HG03575 (cell line): ENCODE measurements at regions not wholly inside any gene's neighbourhood (a gene's known extent, or its start where the extent isn't known, plus 50 kb on each side); places are given as distances from the start of the nearest gene placed in this dataset.
"Not testable (repeated sequence)": the region's sequence is repeated elsewhere in the genome, so short reads cannot be mapped to it uniquely, and the experiment has no call there.

Experiments
- ATAC-seq: cut with Tn5 transposase; IDR thresholded peaks from one replicate; pipeline ENCODE4 v1.9.1; 2021; ENCODE audit not compliant: unreplicated experiment, insufficient number of reproducible peaks, low FRiP score; ENCODE audit errors: extremely low read depth

- ATAC-seq: no peak
Measured at GRCh38 chr5:93243481-93243880, 337.5 kb downstream of the NR2F1-AS1 start.

- ATAC-seq: no peak
Measured at GRCh38 chr5:93240228-93240834, 340.7 kb downstream of the NR2F1-AS1 start.

GRCh38 chr5:93236807-93237421 lies 344.1 kb downstream of the NR2F1-AS1 start:
- ATAC-seq: no peak

- no peak for ATAC-seq
Measured at GRCh38 chr5:93235761-93236160, 345.3 kb downstream of the NR2F1-AS1 start.

GRCh38 chr5:93226202-93226735 lies 354.8 kb downstream of the NR2F1-AS1 start:
- ATAC-seq: no peak

- no peak for ATAC-seq
Measured at GRCh38 chr5:93225748-93226147, 355.3 kb downstream of the NR2F1-AS1 start.

GRCh38 chr5:93224624-93225023 lies 356.4 kb downstream of the NR2F1-AS1 start:
- ATAC-seq: no peak

- no peak for ATAC-seq
Measured at GRCh38 chr5:93221773-93222172, 359.2 kb downstream of the NR2F1-AS1 start.

GRCh38 chr5:93220431-93220830 lies 360.6 kb downstream of the NR2F1-AS1 start:
- ATAC-seq: no peak

GRCh38 chr5:93219641-93220145 lies 361.3 kb downstream of the NR2F1-AS1 start:
- no peak for ATAC-seq

- ATAC-seq: not testable (repeated sequence)
Measured at GRCh38 chr5:93213111-93213794, 367.8 kb downstream of the NR2F1-AS1 start.

GRCh38 chr5:93209476-93209875 lies 371.5 kb downstream of the NR2F1-AS1 start:
- no peak for ATAC-seq

- ATAC-seq: no peak
Measured at GRCh38 chr5:93208141-93208751, 372.8 kb downstream of the NR2F1-AS1 start.

- no peak for ATAC-seq
Measured at GRCh38 chr5:93206203-93206602, 374.8 kb downstream of the NR2F1-AS1 start.

GRCh38 chr5:93201061-93201460 lies 380.0 kb downstream of the NR2F1-AS1 start:
- ATAC-seq: no peak

- ATAC-seq: no peak
Measured at GRCh38 chr5:93196986-93197385, 384.0 kb downstream of the NR2F1-AS1 start.

- ATAC-seq: no peak
Measured at GRCh38 chr5:93193431-93194347, 387.3 kb downstream of the NR2F1-AS1 start.

GRCh38 chr5:93192683-93193082 lies 388.3 kb downstream of the NR2F1-AS1 start:
- ATAC-seq: no peak

- ATAC-seq: no peak
Measured at GRCh38 chr5:93192087-93192486, 388.9 kb downstream of the NR2F1-AS1 start.
